Ishikawa (cell line): ENCODE measurements at regions not wholly inside any gene's neighbourhood (a gene's known extent, or its start where the extent isn't known, plus 50 kb on each side); places are given as distances from the start of the nearest gene placed in this dataset.

Experiments used
- CEBPB ChIP-seq: IDR thresholded peaks from 2 replicates; pipeline ENCODE4 v1.6.1; 2012
- CREB1 ChIP-seq: IDR thresholded peaks from 2 replicates; pipeline ENCODE4 v1.6.1; 2012; ENCODE audit warnings: low read depth
- EGR1 ChIP-seq: IDR thresholded peaks from 2 replicates; pipeline ENCODE4 v1.6.1; 2012
- EP300 ChIP-seq: IDR thresholded peaks from 2 replicates; pipeline ENCODE4 v1.6.1; 2012; ENCODE audit warnings: borderline replicate concordance
- FOXM1 ChIP-seq: IDR thresholded peaks from 2 replicates; pipeline ENCODE4 v1.6.1; 2012; ENCODE audit warnings: low read depth, borderline replicate concordance
- NFIC ChIP-seq: IDR thresholded peaks from 2 replicates; pipeline ENCODE4 v1.6.1; 2012
- RAD21 ChIP-seq: IDR thresholded peaks from 2 replicates; pipeline ENCODE4 v1.6.1; 2012; ENCODE audit warnings: low read depth
- TAF1 ChIP-seq: IDR thresholded peaks from 2 replicates; pipeline ENCODE4 v1.6.1; 2012; ENCODE audit warnings: low read depth, mild to moderate bottlenecking
- TCF12 ChIP-seq: IDR thresholded peaks from 2 replicates; pipeline ENCODE4 v1.6.1; 2012; ENCODE audit warnings: low read depth
- TEAD4 ChIP-seq: IDR thresholded peaks from 2 replicates; pipeline ENCODE4 v1.6.1; 2012
- YY1 ChIP-seq: IDR thresholded peaks from 2 replicates; pipeline ENCODE4 v1.6.1; 2012; ENCODE audit warnings: low read depth
- ZBTB7A ChIP-seq: IDR thresholded peaks from 2 replicates; pipeline ENCODE4 v1.6.1; 2012; ENCODE audit warnings: low read depth
- TF ChIP-seq, protein P1 (sequence below): IDR thresholded peaks from 2 replicates; pipeline ENCODE4 v1.6.1; 2012
- TF ChIP-seq, protein P2 (sequence below): IDR thresholded peaks from 2 replicates; pipeline ENCODE4 v1.6.1; 2012; ENCODE audit warnings: low read depth, mild to moderate bottlenecking
- TF ChIP-seq, protein P3 (sequence below): IDR thresholded peaks from 2 replicates; pipeline ENCODE4 v1.6.1; 2012

DNA sequence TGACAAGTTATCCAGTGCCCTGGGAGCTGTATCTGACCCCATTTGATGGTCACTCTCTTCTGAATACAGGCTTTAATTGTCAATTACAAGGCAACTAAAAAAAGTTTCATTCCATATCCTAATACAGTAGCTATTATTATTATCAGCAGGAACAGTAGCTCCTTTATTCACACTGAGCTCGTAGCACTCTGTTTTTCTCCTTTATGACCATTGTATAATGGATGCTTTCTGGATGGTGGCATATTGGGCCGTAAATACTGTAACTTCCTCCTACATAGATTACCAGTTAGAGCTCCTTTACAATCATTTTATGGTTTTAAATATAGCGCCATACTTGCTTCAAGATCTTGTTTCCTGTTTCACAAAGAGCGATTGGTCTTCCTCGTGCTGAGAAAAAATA, 1040.3 kb downstream of the TSN start:
- TF ChIP-seq NFIC (no peak), TAF1 (no peak), CREB1 (no peak), ZBTB7A (no peak), TCF12 (no peak), TEAD4 (no peak), EP300 (no peak), CEBPB (no peak)
- TF ChIP-seq, protein P1, sequence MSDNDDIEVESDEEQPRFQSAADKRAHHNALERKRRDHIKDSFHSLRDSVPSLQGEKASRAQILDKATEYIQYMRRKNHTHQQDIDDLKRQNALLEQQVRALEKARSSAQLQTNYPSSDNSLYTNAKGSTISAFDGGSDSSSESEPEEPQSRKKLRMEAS: no peak
- TF ChIP-seq, protein P2, sequence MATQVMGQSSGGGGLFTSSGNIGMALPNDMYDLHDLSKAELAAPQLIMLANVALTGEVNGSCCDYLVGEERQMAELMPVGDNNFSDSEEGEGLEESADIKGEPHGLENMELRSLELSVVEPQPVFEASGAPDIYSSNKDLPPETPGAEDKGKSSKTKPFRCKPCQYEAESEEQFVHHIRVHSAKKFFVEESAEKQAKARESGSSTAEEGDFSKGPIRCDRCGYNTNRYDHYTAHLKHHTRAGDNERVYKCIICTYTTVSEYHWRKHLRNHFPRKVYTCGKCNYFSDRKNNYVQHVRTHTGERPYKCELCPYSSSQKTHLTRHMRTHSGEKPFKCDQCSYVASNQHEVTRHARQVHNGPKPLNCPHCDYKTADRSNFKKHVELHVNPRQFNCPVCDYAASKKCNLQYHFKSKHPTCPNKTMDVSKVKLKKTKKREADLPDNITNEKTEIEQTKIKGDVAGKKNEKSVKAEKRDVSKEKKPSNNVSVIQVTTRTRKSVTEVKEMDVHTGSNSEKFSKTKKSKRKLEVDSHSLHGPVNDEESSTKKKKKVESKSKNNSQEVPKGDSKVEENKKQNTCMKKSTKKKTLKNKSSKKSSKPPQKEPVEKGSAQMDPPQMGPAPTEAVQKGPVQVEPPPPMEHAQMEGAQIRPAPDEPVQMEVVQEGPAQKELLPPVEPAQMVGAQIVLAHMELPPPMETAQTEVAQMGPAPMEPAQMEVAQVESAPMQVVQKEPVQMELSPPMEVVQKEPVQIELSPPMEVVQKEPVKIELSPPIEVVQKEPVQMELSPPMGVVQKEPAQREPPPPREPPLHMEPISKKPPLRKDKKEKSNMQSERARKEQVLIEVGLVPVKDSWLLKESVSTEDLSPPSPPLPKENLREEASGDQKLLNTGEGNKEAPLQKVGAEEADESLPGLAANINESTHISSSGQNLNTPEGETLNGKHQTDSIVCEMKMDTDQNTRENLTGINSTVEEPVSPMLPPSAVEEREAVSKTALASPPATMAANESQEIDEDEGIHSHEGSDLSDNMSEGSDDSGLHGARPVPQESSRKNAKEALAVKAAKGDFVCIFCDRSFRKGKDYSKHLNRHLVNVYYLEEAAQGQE: no peak
- TF ChIP-seq, protein P3, sequence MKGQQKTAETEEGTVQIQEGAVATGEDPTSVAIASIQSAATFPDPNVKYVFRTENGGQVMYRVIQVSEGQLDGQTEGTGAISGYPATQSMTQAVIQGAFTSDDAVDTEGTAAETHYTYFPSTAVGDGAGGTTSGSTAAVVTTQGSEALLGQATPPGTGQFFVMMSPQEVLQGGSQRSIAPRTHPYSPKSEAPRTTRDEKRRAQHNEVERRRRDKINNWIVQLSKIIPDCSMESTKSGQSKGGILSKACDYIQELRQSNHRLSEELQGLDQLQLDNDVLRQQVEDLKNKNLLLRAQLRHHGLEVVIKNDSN: no peak

DNA sequence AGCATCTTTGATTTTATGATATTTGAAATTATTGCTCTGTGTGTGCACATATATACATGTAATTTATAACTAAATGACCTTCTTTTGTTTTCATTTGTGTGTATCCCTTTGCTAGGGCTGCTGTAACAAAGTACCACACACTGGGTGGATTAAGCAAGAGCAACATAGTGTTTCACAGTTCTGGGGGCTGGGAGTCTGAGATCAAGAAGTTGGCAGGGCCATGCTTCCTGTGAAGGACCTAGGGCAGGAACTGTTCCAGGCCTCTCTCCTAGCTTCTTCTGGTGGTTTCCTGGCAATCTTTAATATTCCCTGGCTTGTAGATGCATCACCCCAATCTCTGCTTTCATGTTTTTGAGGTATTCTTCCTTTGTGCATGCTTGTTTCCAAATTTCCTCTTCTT, 1043.9 kb downstream of the TSN start:
- TF ChIP-seq, protein P3: no peak
- TF ChIP-seq, protein P1: no peak
- TF ChIP-seq YY1: no peak

DNA sequence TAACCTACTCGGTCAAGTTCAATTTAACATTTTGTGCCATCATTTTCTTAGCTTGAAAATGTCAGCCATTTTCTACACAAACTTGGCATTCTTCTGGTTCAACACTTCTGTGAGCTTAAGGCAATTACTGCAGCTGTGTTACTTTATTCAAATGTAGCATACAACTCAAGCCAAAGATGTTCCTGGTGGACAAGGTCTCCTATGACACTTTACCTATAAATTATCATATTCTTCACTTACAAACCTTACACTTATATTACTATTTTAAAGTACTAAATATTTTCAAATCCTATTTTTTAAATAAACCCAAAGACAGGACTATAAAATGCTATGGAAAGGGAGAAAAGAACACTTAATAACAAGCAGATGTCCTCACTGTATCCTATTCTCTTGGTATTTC, 1045.3 kb downstream of the TSN start:
- no peak for TF ChIP-seq ZBTB7A
- no peak for TF ChIP-seq RAD21
- TF ChIP-seq EGR1: no peak
- no peak for TF ChIP-seq FOXM1
- TF ChIP-seq YY1: no peak
- no peak for TF ChIP-seq EP300
- TF ChIP-seq, protein P3: no peak
- TF ChIP-seq TAF1: no peak
- TF ChIP-seq NFIC: no peak

DNA sequence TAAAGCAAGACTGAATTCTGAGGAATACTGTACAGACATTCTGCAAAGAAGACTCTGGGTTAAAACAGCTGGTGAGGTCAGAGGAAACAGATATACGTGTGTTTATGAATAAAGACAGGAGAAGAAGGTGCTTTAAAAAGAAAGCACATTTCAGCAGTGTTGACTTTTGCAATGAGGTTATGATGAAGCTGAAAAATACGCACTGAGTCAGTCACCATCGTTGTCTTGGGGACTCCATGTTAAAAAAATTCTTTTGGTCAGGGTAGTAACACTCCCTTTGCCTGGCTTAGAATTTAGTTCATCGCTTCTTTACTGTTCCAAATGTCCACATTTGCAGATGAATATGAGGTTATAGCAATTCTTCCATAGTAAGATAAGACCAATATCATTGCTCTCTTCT, 1049.0 kb downstream of the TSN start:
- TF ChIP-seq CREB1 (no peak), TAF1 (no peak), NFIC (no peak), ZBTB7A (no peak), FOXM1 (no peak), CEBPB (no peak), RAD21 (no peak), TEAD4 (no peak), TCF12 (no peak), EP300 (no peak), YY1 (no peak), EGR1 (no peak)
- TF ChIP-seq, protein P2: no peak
- TF ChIP-seq, protein P3: no peak
- TF ChIP-seq, protein P1: no peak

DNA sequence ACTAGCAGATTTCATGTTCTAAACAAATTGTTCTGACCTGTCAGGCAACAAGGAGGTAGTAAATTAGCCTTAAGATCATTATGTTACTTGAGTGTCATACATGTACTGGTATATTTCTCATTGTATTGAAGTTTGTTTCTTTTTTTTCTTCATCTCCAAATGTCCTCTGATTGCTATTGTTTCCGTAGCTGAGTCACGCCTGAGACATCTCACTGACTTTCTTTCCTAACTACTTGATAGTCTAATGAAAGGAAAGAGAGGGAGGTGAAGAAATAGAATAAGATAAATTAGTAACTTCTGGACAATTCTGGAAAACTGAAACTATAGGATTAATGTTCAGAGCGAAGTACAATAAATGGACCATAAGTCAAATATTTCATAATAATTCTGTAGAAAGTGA, 1049.9 kb downstream of the TSN start:
- no peak for TF ChIP-seq YY1
- TF ChIP-seq, protein P3: no peak
- TF ChIP-seq TCF12: no peak
- TF ChIP-seq TEAD4: no peak
- TF ChIP-seq, protein P2: no peak
- TF ChIP-seq CEBPB: no peak
- TF ChIP-seq, protein P1: no peak
- no peak for TF ChIP-seq CREB1
- TF ChIP-seq RAD21: no peak
- no peak for TF ChIP-seq FOXM1
- no peak for TF ChIP-seq TAF1
